HG03521 (cell line): ENCODE measurements at regions not wholly inside any gene's neighbourhood (a gene's known extent, or its start where the extent isn't known, plus 50 kb on each side); places are given as distances from the start of the nearest gene placed in this dataset.

ENCODE experiments used
- ATAC-seq: cut with Tn5 transposase; IDR thresholded peaks from one replicate; pipeline ENCODE4 v1.9.1; 2021; ENCODE audit warnings: mild to moderate bottlenecking, moderate library complexity; ENCODE audit not compliant: unreplicated experiment

GRCh38 chr17:77358801-77359200 lies 218.0 kb downstream of the SEC14L1 start:
- ATAC-seq, result no peak

- ATAC-seq, result no peak
These were observed 218.5 kb downstream of the SEC14L1 start for GRCh38 chr17:77359236-77359635.

GRCh38 chr17:77361986-77362620 lies 221.3 kb downstream of the SEC14L1 start:
- ATAC-seq, result no peak

- no peak for ATAC-seq
These were observed 223.1 kb downstream of the SEC14L1 start for GRCh38 chr17:77363821-77364361.

- no peak for ATAC-seq
These were observed 223.7 kb downstream of the SEC14L1 start for GRCh38 chr17:77364381-77364911.

GRCh38 chr17:77364941-77365583 lies 224.3 kb downstream of the SEC14L1 start:
- no peak for ATAC-seq

- ATAC-seq, result no peak
These were observed 224.9 kb downstream of the SEC14L1 start for GRCh38 chr17:77365584-77366186.

GRCh38 chr17:77366206-77366557 lies 225.4 kb downstream of the SEC14L1 start:
- ATAC-seq, result no peak

GRCh38 chr17:77366558-77367245 lies 225.9 kb downstream of the SEC14L1 start:
- ATAC-seq, result no peak

GRCh38 chr17:77369544-77369971 lies 228.8 kb downstream of the SEC14L1 start:
- no peak for ATAC-seq

- ATAC-seq, result no peak
These were observed 229.8 kb downstream of the SEC14L1 start for GRCh38 chr17:77370586-77370985.

- ATAC-seq, result no peak
These were observed 230.5 kb downstream of the SEC14L1 start for GRCh38 chr17:77371117-77371887.

- ATAC-seq, result no peak
These were observed 231.2 kb downstream of the SEC14L1 start for GRCh38 chr17:77371888-77372443.

- ATAC-seq, result peak; percentile 45
These were observed 231.9 kb downstream of the SEC14L1 start for GRCh38 chr17:77372444-77373298.

- ATAC-seq, result peak; percentile 16
These were observed 232.8 kb downstream of the SEC14L1 start for GRCh38 chr17:77373299-77374169.

- ATAC-seq, result no peak
These were observed 233.6 kb downstream of the SEC14L1 start for GRCh38 chr17:77374170-77374936.

GRCh38 chr17:77375108-77375916 lies 234.5 kb downstream of the SEC14L1 start:
- ATAC-seq, result no peak
